WTC11 (cell line): ENCODE measurements at regions not wholly inside any gene's neighbourhood (a gene's known extent, or its start where the extent isn't known, plus 50 kb on each side); places are given as distances from the start of the nearest gene placed in this dataset.

Experiments
- ATAC-seq: fragments of 200-7000 bp; cut with Tn5 transposase; 2 replicates; pipeline ENCODE4 v1.10.0; 2021; ENCODE audit warnings: mild to moderate bottlenecking, moderate library complexity
- CTCF ChIA-PET: fragments of 300-600 bp; sonication (Branson Sonifier 250); formaldehyde crosslinking; loops from one replicate; lab custom pipeline; 2021; ENCODE audit warnings: antibody characterized with exemption; lab: Charles Lee
- POLR2A ChIA-PET: fragments of 350-600 bp; sonication (Branson Sonifier 250); formaldehyde crosslinking; loops from one replicate; lab custom pipeline; 2021; ENCODE audit warnings: antibody characterized with exemption; lab: Charles Lee
- DNase-seq: peaks from one replicate; pipeline ENCODE4 v3.0.0; 2021; ENCODE audit warnings: low spot score
- H3K27ac Mint-ChIP-seq: 2 replicates; pipeline ENCODE4 v1.8.0; 2021; ENCODE audit warnings: mixed read lengths
- H3K27me3 Mint-ChIP-seq: 2 replicates; pipeline ENCODE4 v1.8.0; 2021; ENCODE audit warnings: low read depth, mild to moderate bottlenecking, moderate library complexity, mixed read lengths
- H3K36me3 Mint-ChIP-seq: 2 replicates; pipeline ENCODE4 v1.8.0; 2021; ENCODE audit warnings: mixed read lengths
- H3K4me1 Mint-ChIP-seq: 2 replicates; pipeline ENCODE4 v1.8.0; 2022; ENCODE audit warnings: mixed read lengths
- H3K4me3 Mint-ChIP-seq: 2 replicates; pipeline ENCODE4 v1.8.0; 2021; ENCODE audit warnings: mild to moderate bottlenecking, moderate library complexity, mixed read lengths
- H3K9me3 Mint-ChIP-seq: 2 replicates; pipeline ENCODE4 v1.8.0; 2021; ENCODE audit warnings: mixed read lengths
- AFF4 ChIP-seq: sonication (generic); formaldehyde crosslinking; IDR thresholded peaks from 2 replicates; pipeline ENCODE4 v1.8.1; 2023; ENCODE audit warnings: mild to moderate bottlenecking, missing genetic modification reagents, borderline replicate concordance
- AR ChIP-seq: fragments of 250-450 bp; sonication (Bioruptor Pico); IDR thresholded peaks from 2 replicates; pipeline ENCODE4 v1.9.0; 2021; ENCODE audit warnings: mild to moderate bottlenecking
- ATF2 ChIP-seq: sonication (generic); formaldehyde crosslinking; IDR thresholded peaks from 2 replicates; pipeline ENCODE4 v1.8.1; 2022; ENCODE audit warnings: low read depth, missing genetic modification reagents, borderline replicate concordance
- CDX4 ChIP-seq: fragments of 250-450 bp; sonication (Bioruptor Pico); IDR thresholded peaks from 2 replicates; pipeline ENCODE4 v1.9.0; 2021; ENCODE audit warnings: moderate library complexity, mild to moderate bottlenecking, inconsistent platforms, borderline replicate concordance
- FOXP4 ChIP-seq: sonication (generic); formaldehyde crosslinking; IDR thresholded peaks from 2 replicates; pipeline ENCODE4 v1.8.0; 2022; ENCODE audit warnings: mild to moderate bottlenecking, missing genetic modification reagents
- GTF2I ChIP-seq: fragments of 250-450 bp; sonication (Bioruptor Pico); conservative IDR thresholded peaks from 2 replicates; pipeline ENCODE4 v1.4.0; 2021; ENCODE audit warnings: mild to moderate bottlenecking
- NFYB ChIP-seq: sonication (generic); formaldehyde crosslinking; conservative IDR thresholded peaks from 2 replicates; pipeline ENCODE4 v1.8.0; 2022; ENCODE audit warnings: low read depth, missing genetic modification reagents
- PRDM15 ChIP-seq: sonication (generic); formaldehyde crosslinking; IDR thresholded peaks from 2 replicates; pipeline ENCODE4 v1.8.0; 2022; ENCODE audit warnings: missing genetic modification reagents
- PREB ChIP-seq: sonication (generic); formaldehyde crosslinking; IDR thresholded peaks from 2 replicates; pipeline ENCODE4 v1.8.1; 2022; ENCODE audit warnings: mild to moderate bottlenecking, missing genetic modification reagents, moderate library complexity, borderline replicate concordance
- RORB ChIP-seq: fragments of 250-450 bp; sonication (Bioruptor Pico); IDR thresholded peaks from 2 replicates; pipeline ENCODE4 v1.9.0; 2021; ENCODE audit warnings: mild to moderate bottlenecking
- ZNF121 ChIP-seq: sonication (generic); formaldehyde crosslinking; IDR thresholded peaks from 2 replicates; pipeline ENCODE4 v1.8.0; 2023; ENCODE audit warnings: missing genetic modification reagents
- ZNF232 ChIP-seq: sonication (generic); formaldehyde crosslinking; IDR thresholded peaks from 2 replicates; pipeline ENCODE4 v1.8.0; 2022; ENCODE audit warnings: mild to moderate bottlenecking, missing genetic modification reagents
- ZNF263 ChIP-seq: sonication (generic); formaldehyde crosslinking; IDR thresholded peaks from 2 replicates; pipeline ENCODE4 v1.8.1; 2022; ENCODE audit warnings: low read depth, mild to moderate bottlenecking, moderate library complexity, missing genetic modification reagents
- ZNF396 ChIP-seq: fragments of 250-450 bp; sonication (Bioruptor Pico); IDR thresholded peaks from 2 replicates; pipeline ENCODE4 v1.8.0; 2021; ENCODE audit warnings: mild to moderate bottlenecking, moderate library complexity, borderline replicate concordance
- ZNF512 ChIP-seq: sonication (generic); formaldehyde crosslinking; IDR thresholded peaks from 2 replicates; pipeline ENCODE4 v1.8.1; 2022; ENCODE audit warnings: missing genetic modification reagents, borderline replicate concordance

GRCh38 chr6:9717568-9717967 lies 697.3 kb downstream of the TFAP2A start:
- H3K9me3 Mint-ChIP-seq = peaks cover 25% of the 10 kb centered on the region
- H3K27me3 Mint-ChIP-seq = no peaks in the 10 kb centered on the region
- CTCF ChIA-PET = no interaction called here
- ATAC-seq (no peak), DNase-seq (no peak)
- POLR2A ChIA-PET = no interaction called here
- H3K4me1 Mint-ChIP-seq = no peaks in the 10 kb centered on the region; the same call in 1 of the 2 replicates
- no peak overlapping the region for H3K27ac Mint-ChIP-seq
- H3K4me3 Mint-ChIP-seq = no peak overlapping the region
- H3K36me3 Mint-ChIP-seq = no peaks in the 10 kb centered on the region; the same call in 1 of the 2 replicates
- TF ChIP-seq ZNF512 (CRISPR knock-in tag) = no peak
- TF ChIP-seq FOXP4 (CRISPR knock-in tag) = no peak
- TF ChIP-seq NFYB (CRISPR knock-in tag) = no peak
- no peak for TF ChIP-seq ZNF121
- TF ChIP-seq PRDM15 (CRISPR knock-in tag) = no peak
- TF ChIP-seq GTF2I = no peak
- no peak for TF ChIP-seq RORB (CRISPR knock-in tag)
- no peak for TF ChIP-seq ZNF232 (CRISPR knock-in tag)
- TF ChIP-seq ATF2 (CRISPR knock-in tag) = no peak
- no peak for TF ChIP-seq PREB (CRISPR knock-in tag)
- TF ChIP-seq AFF4 (CRISPR knock-in tag) = no peak
- TF ChIP-seq ZNF263 (CRISPR knock-in tag) = no peak
- TF ChIP-seq CDX4 (CRISPR knock-in tag) = no peak
- TF ChIP-seq AR (CRISPR knock-in tag) = no peak
- TF ChIP-seq ZNF396 (CRISPR knock-in tag) = no peak
